ENCODE measurements at regions not wholly inside any gene's neighbourhood (a gene's known extent, or its start where the extent isn't known, plus 50 kb on each side); places are given as distances from the start of the nearest gene placed in this dataset.

DNA sequence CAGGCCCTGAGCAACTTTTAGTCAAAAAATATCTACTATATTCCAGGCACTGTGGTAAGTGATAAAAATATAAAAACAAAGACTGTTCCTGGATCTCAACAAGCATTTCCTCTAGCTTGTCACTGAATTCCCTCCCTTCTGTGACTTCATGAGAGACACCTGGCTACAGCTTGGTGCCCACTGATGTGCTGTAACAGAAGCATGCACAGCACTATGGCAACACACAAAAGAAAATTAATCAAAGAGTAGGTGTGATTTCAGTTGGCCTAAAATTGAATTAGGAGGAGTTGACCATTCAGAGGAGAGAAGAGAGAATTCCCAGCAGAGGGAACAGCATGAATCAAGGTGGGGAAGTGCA lies 158.9 kb upstream of the LPP start:
- Histone ChIP-seq H2AFZ (ENCODE audit: control insufficient read depth, low read depth, low read length) (no peak overlapping the region), H4K20me1 (ENCODE audit: control insufficient read depth, insufficient read depth) (no peaks in the 10 kb centered on the region), H3K27ac (ENCODE audit: control insufficient read depth, insufficient read depth) (no peak overlapping the region), H3K27me3 (replicated peaks in 1 of 2; ENCODE audit: control insufficient read depth in 2 of 2, insufficient read depth in 2 of 2, low read length in 1 of 2) (no peaks in the 10 kb centered on the region), H3K4me1 (ENCODE audit: control insufficient read depth, insufficient read depth, low read length) (no peaks in the 10 kb centered on the region), H3K4me2 (ENCODE audit: control insufficient read depth, insufficient read depth) (no peak overlapping the region), H3K36me3 (ENCODE audit: control insufficient read depth in 2 of 2, insufficient read depth in 2 of 2, low read length in 1 of 2) (no peaks in the 10 kb centered on the region), H3K79me2 (ENCODE audit: control insufficient read depth, insufficient read depth, low read length) (no peaks in the 10 kb centered on the region), H3K4me3 (no peak overlapping the region), H3K9ac (ENCODE audit: control insufficient read depth, insufficient read depth, low read length) (no peak overlapping the region), H3K9me3 (replicated peaks; ENCODE audit: control insufficient read depth, insufficient read depth, low read length) (no peaks in the 10 kb centered on the region)
- TF ChIP-seq YY1 (IDR thresholded peaks at IDR 0.05; ENCODE audit: low read depth, low read length) = no peak
- TF ChIP-seq SREBF2 (IDR thresholded peaks at IDR 0.05; ENCODE audit: low read length) = no peak
- TF ChIP-seq GATAD2B (conservative IDR thresholded peaks at IDR 0.05; ENCODE audit: low read depth) = no peak
- no peak for TF ChIP-seq SP1 (IDR thresholded peaks at IDR 0.05; ENCODE audit: low read depth, low read length)
- TF ChIP-seq ZSCAN29 (IDR thresholded peaks at IDR 0.05) = no peak
- TF ChIP-seq, protein P1, sequence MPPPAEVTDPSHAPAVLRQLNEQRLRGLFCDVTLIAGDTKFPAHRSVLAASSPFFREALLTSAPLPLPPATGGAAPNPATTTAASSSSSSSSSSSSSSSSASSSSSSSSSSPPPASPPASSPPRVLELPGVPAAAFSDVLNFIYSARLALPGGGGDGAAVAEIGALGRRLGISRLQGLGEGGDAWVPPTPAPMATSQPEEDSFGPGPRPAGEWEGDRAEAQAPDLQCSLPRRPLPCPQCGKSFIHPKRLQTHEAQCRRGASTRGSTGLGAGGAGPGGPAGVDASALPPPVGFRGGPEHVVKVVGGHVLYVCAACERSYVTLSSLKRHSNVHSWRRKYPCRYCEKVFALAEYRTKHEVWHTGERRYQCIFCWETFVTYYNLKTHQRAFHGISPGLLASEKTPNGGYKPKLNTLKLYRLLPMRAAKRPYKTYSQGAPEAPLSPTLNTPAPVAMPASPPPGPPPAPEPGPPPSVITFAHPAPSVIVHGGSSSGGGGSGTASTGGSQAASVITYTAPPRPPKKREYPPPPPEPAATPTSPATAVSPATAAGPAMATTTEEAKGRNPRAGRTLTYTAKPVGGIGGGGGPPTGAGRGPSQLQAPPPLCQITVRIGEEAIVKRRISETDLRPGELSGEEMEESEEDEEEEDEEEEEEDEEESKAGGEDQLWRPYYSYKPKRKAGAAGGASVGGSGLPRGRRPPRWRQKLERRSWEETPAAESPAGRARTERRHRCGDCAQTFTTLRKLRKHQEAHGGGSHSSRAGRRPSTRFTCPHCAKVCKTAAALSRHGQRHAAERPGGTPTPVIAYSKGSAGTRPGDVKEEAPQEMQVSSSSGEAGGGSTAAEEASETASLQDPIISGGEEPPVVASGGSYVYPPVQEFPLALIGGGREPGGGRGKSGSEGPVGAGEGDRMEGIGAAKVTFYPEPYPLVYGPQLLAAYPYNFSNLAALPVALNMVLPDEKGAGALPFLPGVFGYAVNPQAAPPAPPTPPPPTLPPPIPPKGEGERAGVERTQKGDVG (CRISPR knock-in tag; IDR thresholded peaks at IDR 0.05) = no peak
- no peak for TF ChIP-seq ZNF24 (IDR thresholded peaks at IDR 0.05)
- TF ChIP-seq, protein P2, sequence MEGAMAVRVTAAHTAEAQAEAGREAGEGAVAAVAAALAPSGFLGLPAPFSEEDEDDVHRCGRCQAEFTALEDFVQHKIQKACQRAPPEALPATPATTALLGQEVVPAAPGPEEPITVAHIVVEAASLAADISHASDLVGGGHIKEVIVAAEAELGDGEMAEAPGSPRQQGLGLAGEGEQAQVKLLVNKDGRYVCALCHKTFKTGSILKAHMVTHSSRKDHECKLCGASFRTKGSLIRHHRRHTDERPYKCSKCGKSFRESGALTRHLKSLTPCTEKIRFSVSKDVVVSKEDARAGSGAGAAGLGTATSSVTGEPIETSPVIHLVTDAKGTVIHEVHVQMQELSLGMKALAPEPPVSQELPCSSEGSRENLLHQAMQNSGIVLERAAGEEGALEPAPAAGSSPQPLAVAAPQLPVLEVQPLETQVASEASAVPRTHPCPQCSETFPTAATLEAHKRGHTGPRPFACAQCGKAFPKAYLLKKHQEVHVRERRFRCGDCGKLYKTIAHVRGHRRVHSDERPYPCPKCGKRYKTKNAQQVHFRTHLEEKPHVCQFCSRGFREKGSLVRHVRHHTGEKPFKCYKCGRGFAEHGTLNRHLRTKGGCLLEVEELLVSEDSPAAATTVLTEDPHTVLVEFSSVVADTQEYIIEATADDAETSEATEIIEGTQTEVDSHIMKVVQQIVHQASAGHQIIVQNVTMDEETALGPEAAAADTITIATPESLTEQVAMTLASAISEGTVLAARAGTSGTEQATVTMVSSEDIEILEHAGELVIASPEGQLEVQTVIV (IDR thresholded peaks at IDR 0.05; ENCODE audit: borderline replicate concordance, partially characterized antibody) = no peak
- no peak for TF ChIP-seq MYC (IDR thresholded peaks at IDR 0.05; ENCODE audit: insufficient read depth, insufficient read length, insufficient replicate concordance, low read length, severe bottlenecking)
- TF ChIP-seq RFX5 (IDR thresholded peaks at IDR 0.05; ENCODE audit: low read depth, low read length) = no peak
- TF ChIP-seq MEF2A (IDR thresholded peaks at IDR 0.05; ENCODE audit: insufficient read depth, low read depth, low read length) = no peak
- no peak for TF ChIP-seq NBN (IDR thresholded peaks at IDR 0.05)
- TF ChIP-seq DPF2 (IDR thresholded peaks at IDR 0.05) = no peak
- TF ChIP-seq POLR2AphosphoS2 (IDR thresholded peaks at IDR 0.05; ENCODE audit: low read depth, low read length) = no peak
- TF ChIP-seq MYB (IDR thresholded peaks at IDR 0.05; ENCODE audit: borderline replicate concordance, low read depth, low read length) = no peak
- ATAC-seq (no peak), FAIRE-seq (no peak), DNase-seq (ENCODE audit: low read depth, low spot score) (no peak)
- POLR2A ChIA-PET = no interaction called here
- in situ Hi-C loops (cut with MboI) = no loop called here
- CTCF ChIA-PET = interaction anchor here (0.6 to 1.4 kb wide), 3 partner anchors 56 to 255 kb away, joined by 3 to 6 read pairs (median 3); no protein-coding TSS in a partner anchor
- intact Hi-C loops (cut with micrococcal nuclease; ENCODE audit: unreplicated experiment) = no loop called here
- SMC1A ChIA-PET (ENCODE audit: uncharacterized antibody, unreplicated experiment) = no interaction called here
- RAD21 ChIA-PET (ENCODE audit: unreplicated experiment) = no interaction called here
- BruUV-seq (replicated peaks) = no TSS peak
